GM19328 (cell line): ENCODE measurements at regions not wholly inside any gene's neighbourhood (a gene's known extent, or its start where the extent isn't known, plus 50 kb on each side); places are given as distances from the start of the nearest gene placed in this dataset.
A peak's percentile ranks its signal among the peaks of the same experiment; 100 is the strongest.
"Not testable (repeated sequence)": the region's sequence is repeated elsewhere in the genome, so short reads cannot be mapped to it uniquely, and the experiment has no call there.

Experiments
- ATAC-seq: cut with Tn5 transposase; IDR thresholded peaks from one replicate; pipeline ENCODE4 v1.9.1; 2021; ENCODE audit warnings: mild to moderate bottlenecking, moderate library complexity; ENCODE audit not compliant: unreplicated experiment

- ATAC-seq = not testable (repeated sequence)
These were observed 53.5 kb upstream of the JADE2 start for GRCh38 chr5:134471858-134472449.

GRCh38 chr5:134468921-134469400 lies 56.5 kb upstream of the JADE2 start:
- ATAC-seq = no peak

DNA sequence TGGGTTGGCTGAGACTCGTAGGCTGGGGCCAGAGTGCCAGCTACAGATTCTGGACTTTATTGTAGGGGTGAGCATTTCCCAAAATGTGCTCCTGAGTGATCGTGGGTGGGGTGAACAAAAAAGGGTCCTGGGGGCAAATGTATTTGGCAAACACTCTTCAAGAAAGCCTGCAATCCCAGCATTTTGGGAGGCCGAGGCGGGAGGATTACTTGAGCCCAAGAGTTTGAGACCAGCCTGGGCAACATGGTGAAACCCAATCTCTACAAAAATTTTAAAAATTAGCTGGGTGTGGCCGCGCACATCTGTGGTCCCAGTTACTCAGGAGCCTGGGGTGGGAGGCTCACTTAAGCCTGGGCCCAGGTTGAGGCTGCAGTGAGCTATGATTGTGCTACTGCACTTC lies 55.5 kb upstream of the CDKN2AIPNL start:
- ATAC-seq = no peak

- peak; percentile 7 for ATAC-seq
These were observed 54.8 kb upstream of the CDKN2AIPNL start for GRCh38 chr5:134466241-134467069.

DNA sequence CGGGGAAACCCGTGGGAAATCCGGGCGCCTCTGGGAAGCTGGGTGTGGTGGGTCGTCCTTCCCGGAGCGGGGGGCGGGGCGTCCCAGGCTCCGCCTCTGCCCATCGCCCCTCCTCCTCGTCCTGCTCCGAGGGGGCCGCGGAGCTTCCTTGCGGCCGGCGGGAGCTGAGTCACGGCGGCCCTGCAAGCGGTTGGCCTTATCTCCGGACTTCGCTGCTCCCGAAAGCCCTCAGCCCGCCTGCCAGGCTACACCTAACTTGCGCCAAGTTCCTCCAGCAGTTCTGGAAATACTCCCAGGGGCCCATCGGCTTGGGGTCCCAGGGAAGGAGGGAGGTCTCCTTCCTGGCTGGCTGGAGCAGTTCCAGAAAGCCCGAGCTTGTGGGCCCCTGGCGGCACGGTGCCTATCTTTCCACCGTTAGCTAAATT lies 54.1 kb upstream of the CDKN2AIPNL start:
- ATAC-seq = peak; percentile 66

DNA sequence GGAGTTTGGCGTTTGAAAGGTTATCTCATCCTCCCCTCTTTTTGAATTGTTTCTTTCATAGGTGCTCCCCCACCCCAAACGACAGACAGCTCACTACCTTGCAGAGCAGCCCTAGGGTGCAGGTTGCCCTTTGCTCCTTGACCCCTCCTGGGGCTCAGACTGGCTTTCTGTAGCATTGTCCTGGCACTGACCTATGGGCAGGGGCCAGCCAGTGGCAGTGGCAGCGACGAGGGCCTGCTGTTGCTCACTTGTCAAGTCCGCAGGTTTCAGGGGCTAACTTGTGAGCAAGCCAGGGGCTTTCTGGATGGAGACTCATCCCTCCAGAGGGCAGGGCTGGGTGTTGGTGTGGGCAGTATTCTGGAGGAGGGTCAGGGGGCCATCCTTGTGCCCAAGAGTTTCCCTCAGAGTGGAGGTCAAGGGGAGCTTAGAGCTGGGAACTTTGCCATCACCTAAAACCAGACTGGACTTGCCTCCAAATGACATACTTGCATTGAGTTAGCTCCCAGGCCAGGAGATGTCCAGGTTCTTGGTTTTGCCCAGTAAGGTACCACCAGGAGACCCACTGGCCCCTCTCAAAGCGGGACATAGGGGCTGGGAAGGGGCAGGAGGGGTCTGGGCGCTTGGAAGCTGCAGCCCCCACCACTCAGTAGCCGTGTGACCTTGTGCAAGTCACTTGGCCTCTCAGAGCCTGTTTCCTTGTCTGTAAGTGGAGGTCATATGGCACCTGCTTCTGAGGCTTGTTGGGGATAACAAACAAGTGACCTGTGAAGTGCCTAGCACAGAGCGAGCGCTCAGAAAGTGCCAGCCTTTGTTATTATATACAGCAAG lies 53.5 kb upstream of the CDKN2AIPNL start:
- ATAC-seq = peak; percentile 34

DNA sequence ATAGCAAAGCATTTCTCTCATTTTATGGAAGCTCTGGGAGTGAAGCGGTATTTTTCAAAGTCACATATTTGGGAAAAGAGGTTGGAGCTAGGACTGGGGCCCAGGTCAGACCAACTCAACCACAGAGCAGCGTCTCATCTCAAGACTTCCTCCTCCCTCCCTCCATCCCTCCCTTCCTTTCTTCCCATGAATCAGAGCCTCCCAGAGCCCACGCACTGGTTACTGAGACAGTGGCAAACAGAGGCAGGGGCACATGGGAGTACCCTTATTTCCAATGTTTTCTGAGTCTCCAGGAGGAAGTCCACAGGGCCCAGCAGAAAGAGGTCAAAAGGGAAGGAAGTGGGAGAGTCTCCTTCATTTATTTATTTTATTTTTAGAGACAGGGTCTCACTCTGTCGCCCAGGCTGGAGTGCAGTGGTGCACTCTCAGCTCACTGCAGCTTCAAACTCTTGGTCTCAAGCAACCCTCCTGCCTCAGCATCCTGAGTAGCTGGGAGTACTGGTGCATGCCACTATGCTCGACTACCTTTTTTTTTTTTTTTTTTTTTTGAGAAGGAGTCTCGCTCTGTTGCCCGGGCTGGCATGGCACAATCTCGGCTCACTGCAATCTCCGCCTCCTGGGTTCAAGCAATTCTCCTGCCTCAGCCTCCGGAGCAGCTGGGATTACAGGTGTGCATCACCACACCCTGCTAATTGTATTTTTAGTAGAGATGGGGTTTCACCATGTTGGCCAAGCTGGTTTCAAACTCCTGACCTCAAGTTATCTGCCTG lies 52.5 kb upstream of the CDKN2AIPNL start:
- ATAC-seq = no peak

DNA sequence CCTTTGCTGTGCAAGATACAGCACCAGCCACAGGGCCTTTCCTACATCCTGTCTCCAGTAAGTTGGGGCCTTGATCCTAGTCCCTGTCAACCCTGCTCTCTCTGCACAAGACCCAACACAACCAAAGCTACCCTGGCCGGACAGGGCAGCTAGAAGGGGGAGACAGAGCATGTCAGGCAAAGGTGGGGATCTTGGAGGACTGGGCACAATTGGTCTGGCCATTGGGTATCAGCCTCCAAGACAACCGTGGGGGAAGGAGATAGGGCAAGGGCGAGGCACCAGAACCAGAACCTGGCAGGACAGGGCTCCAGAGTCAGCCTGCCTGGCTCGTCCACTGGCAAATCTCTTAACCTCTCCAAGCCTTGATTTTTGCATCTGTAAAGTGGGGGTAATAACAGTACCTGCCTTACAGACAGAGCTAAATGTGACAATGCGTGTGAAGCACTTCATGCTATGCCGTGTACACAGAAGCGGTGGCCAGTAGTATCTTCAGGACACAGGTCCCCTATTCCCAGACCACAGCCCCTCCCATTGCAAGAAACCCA lies 51.6 kb upstream of the CDKN2AIPNL start:
- ATAC-seq = no peak

- no peak for ATAC-seq
These were observed 51.1 kb upstream of the CDKN2AIPNL start for GRCh38 chr5:134462761-134463160.

GRCh38 chr5:134462047-134462575 lies 50.4 kb upstream of the CDKN2AIPNL start:
- no peak for ATAC-seq
